Skeletal muscle satellite cell (primary cell): ENCODE measurements at regions not wholly inside any gene's neighbourhood (a gene's known extent, or its start where the extent isn't known, plus 50 kb on each side); places are given as distances from the start of the nearest gene placed in this dataset.

Source experiments
- H3K27me3 ChIP-seq: 2 replicates; pipeline ENCODE4 v1.7.0; 2013; ENCODE audit warnings: low read length; ENCODE audit not compliant: control insufficient read depth, insufficient read depth
- H3K36me3 ChIP-seq: 2 replicates; pipeline ENCODE4 v1.7.0; 2013; ENCODE audit warnings: mild to moderate bottlenecking, control low read depth, low read length; ENCODE audit not compliant: insufficient read depth
- H3K4me1 ChIP-seq: 2 replicates; pipeline ENCODE4 v1.7.0; 2013; ENCODE audit warnings: low read length; ENCODE audit not compliant: control insufficient read depth, insufficient read depth
- H3K4me2 ChIP-seq: 2 replicates; pipeline ENCODE4 v1.7.0; 2013; ENCODE audit warnings: mild to moderate bottlenecking, low read length
- H3K4me3 ChIP-seq: 2 replicates; pipeline ENCODE4 v1.7.0; 2013; ENCODE audit warnings: low read length
- H3K9ac ChIP-seq: 2 replicates; pipeline ENCODE4 v1.7.0; 2013; ENCODE audit warnings: mild to moderate bottlenecking, low read depth, low read length, moderate library complexity
- H3K9me3 ChIP-seq: replicated peaks from 2 replicates; pipeline ENCODE4 v1.7.0; 2013; ENCODE audit warnings: mild to moderate bottlenecking, control low read depth, low read length

DNA sequence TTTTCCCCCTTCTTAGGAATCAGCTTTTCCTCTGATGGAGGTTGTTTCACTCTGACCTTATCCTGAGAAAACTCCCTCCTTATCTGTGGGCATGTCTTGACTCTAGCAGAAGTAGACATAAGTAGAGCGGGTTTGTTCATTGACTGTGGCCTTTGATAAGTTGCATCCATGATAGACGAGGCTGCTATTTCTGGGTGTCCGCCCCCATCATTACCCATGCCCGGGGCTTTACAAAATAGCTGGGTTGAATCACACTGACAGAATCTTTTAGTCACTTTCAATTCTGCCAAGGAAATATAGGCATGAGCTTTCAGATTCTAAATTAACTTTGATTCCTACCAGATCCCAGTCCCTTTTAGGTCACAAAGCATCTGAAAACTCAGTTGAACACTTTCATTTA lies 223.8 kb downstream of the SEC61B start:
- no peak overlapping the region for H3K4me3 ChIP-seq
- H3K4me1 ChIP-seq: peaks cover 9% of the 10 kb centered on the region

DNA sequence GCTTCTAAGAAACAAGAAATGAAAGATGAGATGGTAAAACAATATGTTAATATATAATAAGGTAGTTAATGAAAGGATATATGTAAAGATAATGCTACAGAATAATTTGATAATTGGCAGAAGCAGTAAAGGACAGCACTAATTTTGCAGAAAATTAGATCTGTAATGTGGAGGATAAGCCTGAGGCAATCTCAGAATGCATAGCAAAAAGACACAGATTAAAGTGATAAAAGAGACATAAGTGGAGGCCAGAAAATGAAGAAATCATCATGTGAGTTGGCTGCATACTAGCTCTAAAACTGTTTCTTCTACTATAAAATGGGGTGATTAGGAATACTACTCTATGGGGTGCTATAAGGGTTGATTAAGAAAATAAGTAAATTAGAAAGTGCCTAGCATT lies 225.9 kb downstream of the SEC61B start:
- H3K27me3 ChIP-seq: peaks cover 10% of the 10 kb centered on the region
- peaks cover 9% of the 10 kb centered on the region for H3K4me1 ChIP-seq
- no peak overlapping the region for H3K9ac ChIP-seq
- H3K9me3 ChIP-seq: no peaks in the 10 kb centered on the region
- H3K36me3 ChIP-seq: no peaks in the 10 kb centered on the region
- no peak overlapping the region for H3K4me2 ChIP-seq
- no peak overlapping the region for H3K4me3 ChIP-seq

More for the DNA sequence above, 223.8 kb downstream of the SEC61B start:
- no peaks in the 10 kb centered on the region for H3K9me3 ChIP-seq
- H3K27me3 ChIP-seq: peaks cover 9% of the 10 kb centered on the region
- no peak overlapping the region for H3K4me2 ChIP-seq
- no peak overlapping the region for H3K9ac ChIP-seq
- no peaks in the 10 kb centered on the region for H3K36me3 ChIP-seq

DNA sequence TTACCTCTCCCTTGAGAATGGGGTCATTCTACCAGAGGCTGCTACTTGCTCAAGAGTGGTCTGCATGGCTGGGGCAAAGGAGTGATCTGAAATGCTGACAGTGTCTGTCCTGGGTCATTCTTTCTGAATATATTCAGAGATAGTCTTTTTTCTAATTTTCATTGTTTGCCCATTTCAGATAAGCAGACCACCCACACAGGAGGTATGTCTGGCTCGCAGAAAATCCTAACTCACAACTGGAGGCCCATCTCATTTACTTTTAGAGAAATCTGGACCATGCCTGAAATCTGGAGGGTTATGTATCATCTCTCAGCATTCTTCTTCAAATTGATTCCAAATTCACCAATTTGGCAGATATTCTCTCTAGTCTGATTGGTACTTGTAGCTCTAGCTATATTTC lies 227.6 kb downstream of the SEC61B start:
- Histone ChIP-seq H3K36me3 (no peaks in the 10 kb centered on the region), H3K9ac (no peak overlapping the region), H3K4me2 (no peak overlapping the region), H3K4me1 (peaks cover 9% of the 10 kb centered on the region), H3K4me3 (no peak overlapping the region), H3K27me3 (peaks cover 13% of the 10 kb centered on the region), H3K9me3 (no peaks in the 10 kb centered on the region)

DNA sequence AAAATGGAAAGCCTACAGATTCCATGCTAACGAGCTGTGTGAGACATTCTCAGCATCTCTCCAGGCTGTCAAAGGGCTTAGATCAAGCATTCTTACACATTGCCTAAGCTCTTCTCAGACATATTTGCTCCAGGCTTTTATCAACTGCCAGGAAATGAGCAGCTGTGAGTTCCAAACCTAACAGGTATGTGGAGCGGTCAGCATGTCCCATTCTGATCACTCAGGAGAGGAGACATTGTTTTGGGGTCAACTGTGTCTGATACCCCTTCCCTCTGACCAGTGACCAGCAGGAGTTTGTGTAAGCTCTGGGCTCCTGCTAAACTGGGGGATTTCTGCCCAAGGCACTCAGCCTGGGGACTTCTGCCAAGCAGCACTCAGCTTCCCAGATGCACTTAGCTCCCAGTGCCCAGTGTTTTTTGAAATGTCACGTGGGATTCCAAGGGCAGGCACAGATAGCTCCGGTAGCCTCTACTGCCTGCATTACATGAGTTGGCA lies 229.1 kb downstream of the SEC61B start:
- Histone ChIP-seq H3K9me3 (no peaks in the 10 kb centered on the region), H3K4me3 (no peak overlapping the region), H3K9ac (no peak overlapping the region), H3K4me1 (no peaks in the 10 kb centered on the region), H3K4me2 (no peak overlapping the region), H3K36me3 (no peaks in the 10 kb centered on the region), H3K27me3 (peaks cover 16% of the 10 kb centered on the region)

DNA sequence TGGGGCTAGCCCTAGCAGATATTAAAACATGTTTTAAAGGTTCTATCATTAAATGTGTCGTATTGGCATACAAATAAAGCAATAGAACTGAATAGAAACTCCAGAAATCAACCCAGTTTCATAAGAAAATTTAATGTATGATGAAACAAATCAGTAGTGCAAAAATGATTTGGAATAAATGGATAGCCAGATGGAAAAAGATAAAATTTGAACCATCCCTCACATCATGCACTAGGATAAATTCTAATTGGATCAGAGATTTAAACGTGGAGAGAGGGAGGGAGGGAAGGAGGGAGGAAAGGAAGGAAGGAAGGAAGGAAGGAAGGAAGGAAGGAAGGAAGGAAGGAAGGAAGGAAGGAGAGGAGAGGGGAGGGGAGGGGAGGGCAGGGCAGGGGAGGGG lies 235.3 kb downstream of the SEC61B start:
- H3K9ac ChIP-seq: no peak overlapping the region
- H3K4me1 ChIP-seq: no peaks in the 10 kb centered on the region
- peaks cover 8% of the 10 kb centered on the region for H3K27me3 ChIP-seq
- no peaks in the 10 kb centered on the region for H3K36me3 ChIP-seq
- no peaks in the 10 kb centered on the region for H3K9me3 ChIP-seq
- H3K4me3 ChIP-seq: no peak overlapping the region
- no peak overlapping the region for H3K4me2 ChIP-seq

DNA sequence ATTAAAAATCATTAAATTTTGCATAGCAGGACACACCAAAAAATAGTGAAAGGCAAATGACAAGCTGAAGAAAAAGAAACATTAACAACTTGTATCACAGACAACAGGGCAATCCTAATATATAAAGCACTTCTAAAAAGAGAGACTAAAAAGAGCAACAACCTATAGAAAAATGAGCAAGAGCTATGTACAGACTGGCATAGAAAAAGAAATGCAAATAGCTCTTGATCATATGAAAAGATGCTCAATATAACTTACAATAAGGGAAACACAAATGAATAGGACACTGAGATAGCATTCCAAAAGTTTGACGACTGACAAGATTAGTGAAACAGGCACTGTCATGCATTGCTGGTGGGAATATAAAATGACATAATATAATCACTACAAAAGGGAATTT lies 235.9 kb downstream of the SEC61B start:
- H3K36me3 ChIP-seq: no peaks in the 10 kb centered on the region
- peaks cover 11% of the 10 kb centered on the region for H3K27me3 ChIP-seq
- H3K4me2 ChIP-seq: no peak overlapping the region
- H3K4me3 ChIP-seq: no peak overlapping the region
- H3K9ac ChIP-seq: no peak overlapping the region
- no peaks in the 10 kb centered on the region for H3K4me1 ChIP-seq
- no peaks in the 10 kb centered on the region for H3K9me3 ChIP-seq

DNA sequence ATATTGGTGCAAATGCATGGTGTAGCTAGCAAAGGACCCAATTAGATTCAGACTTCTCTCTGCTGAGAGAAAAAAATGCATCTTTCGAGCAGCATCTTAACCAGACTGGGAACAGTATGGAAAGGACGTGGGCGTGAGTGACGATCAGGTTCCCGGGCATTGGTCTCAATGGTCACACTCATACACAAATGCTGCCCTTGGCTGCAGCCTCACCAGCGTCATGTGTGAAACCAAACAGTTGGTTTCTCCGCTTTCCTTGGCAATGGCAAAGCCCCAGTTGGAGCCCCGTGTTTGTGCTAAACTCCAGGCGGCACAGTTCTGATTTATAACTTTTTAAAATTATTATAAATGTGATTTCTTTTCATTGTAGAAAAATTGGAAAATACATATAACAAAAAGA lies 237.8 kb downstream of the SEC61B start:
- Histone ChIP-seq H3K4me1 (no peaks in the 10 kb centered on the region), H3K4me2 (no peak overlapping the region), H3K36me3 (no peaks in the 10 kb centered on the region), H3K9ac (no peak overlapping the region), H3K27me3 (peaks cover 13% of the 10 kb centered on the region), H3K9me3 (no peaks in the 10 kb centered on the region), H3K4me3 (no peak overlapping the region)

DNA sequence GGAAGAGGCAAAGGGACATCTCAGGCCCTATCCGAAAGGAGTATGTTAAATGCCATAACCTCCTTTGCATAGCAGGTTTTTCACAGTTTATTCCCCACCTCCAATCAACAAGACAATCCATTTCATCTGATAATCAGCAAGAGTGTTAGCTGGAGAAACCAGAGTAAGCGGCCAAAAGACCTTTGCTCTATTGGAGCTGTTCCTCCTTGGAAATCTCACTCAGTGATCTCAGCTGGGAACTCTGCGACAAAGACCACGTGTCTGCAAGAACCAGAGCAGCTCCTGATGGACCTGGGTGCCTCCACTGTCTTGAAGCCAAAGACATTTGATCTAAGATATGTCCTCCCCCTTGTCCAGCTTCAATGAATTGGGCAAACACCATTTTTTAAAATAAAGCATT lies 241.0 kb downstream of the SEC61B start:
- no peaks in the 10 kb centered on the region for H3K9me3 ChIP-seq
- H3K4me3 ChIP-seq: no peak overlapping the region
- no peaks in the 10 kb centered on the region for H3K4me1 ChIP-seq

DNA sequence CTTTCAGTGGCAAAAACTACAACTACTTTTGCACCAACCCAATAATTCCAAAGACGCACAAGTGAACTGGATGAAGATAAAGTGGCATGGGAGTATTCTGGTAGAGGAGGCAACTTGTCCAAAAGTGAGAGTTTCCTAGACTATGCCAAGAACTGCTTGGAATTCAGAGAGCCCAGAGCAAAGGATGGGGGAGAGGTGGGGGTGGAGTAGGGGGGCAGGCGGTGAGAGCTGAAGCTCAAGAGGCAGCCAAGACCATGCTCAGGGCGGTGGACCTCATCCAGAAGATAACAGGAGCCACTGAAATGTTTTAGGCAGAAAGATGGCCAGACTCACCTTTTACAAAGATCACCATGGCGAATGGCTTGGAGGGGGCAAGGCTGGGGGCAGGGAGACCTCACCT lies 242.5 kb downstream of the SEC61B start:
- Histone ChIP-seq H3K9me3 (no peaks in the 10 kb centered on the region), H3K4me3 (no peak overlapping the region), H3K9ac (no peak overlapping the region), H3K4me2 (no peak overlapping the region), H3K27me3 (peaks cover 11% of the 10 kb centered on the region), H3K4me1 (no peaks in the 10 kb centered on the region), H3K36me3 (no peaks in the 10 kb centered on the region)

More for the DNA sequence above, 241.0 kb downstream of the SEC61B start:
- no peak overlapping the region for H3K4me2 ChIP-seq
- peaks cover 11% of the 10 kb centered on the region for H3K27me3 ChIP-seq
- no peak overlapping the region for H3K9ac ChIP-seq
- no peaks in the 10 kb centered on the region for H3K36me3 ChIP-seq

DNA sequence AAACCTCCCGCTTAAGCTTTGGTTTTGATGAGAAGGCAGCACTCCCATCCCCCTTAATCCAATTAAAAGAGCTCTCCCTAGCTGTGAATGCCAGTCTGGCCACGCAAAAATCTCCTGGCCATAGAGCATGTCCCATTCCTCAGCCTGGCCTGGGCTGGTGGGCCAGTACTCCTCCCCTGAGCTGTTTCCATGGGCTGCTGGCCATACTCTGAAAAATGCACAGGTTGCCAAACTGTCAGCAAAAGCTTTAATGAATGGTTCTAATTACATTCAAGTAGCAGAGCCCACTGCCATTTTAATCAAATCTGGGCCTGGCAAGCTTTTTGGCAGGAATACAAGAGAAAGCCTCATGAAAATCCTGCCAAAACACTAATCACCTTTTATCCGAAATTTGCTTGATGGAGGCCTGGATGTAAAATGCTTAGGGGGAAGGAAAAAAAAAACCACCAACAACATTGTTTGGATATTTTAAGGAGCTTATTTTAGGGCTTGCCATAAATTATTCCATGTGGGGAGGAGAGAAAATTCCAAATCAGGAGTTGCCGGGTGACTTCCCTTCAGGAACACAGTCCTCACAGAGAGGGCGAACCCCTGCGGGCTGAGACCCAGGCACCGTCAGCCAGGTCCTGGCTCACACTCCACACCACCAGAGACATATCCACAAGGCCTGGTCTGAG lies 243.3 kb downstream of the SEC61B start:
- H3K4me2 ChIP-seq: no peak overlapping the region
- no peaks in the 10 kb centered on the region for H3K9me3 ChIP-seq
- H3K9ac ChIP-seq: no peak overlapping the region
- no peaks in the 10 kb centered on the region for H3K4me1 ChIP-seq
- peaks cover 14% of the 10 kb centered on the region for H3K27me3 ChIP-seq
- H3K36me3 ChIP-seq: no peaks in the 10 kb centered on the region
- no peak overlapping the region for H3K4me3 ChIP-seq

DNA sequence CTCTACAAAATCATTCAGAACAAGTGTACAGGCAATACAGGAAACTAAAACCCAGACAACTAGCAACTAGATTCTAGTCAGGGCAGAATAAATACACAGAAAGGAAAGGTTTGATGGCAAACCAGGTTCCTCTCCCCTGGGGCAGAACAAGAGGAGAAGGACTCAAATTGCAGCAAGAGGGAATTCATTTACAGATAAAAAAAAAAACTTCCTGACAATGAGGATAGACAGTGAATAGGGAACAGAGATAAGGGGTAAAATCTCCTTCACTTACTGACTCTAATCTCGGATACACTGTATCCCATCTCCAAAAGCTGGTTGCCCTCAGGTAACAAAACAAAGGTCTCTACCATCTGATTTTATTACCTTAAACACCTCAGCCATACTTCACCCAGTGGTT lies 244.0 kb downstream of the SEC61B start:
- Histone ChIP-seq H3K9me3 (no peaks in the 10 kb centered on the region), H3K4me2 (no peak overlapping the region), H3K4me3 (no peak overlapping the region), H3K36me3 (no peaks in the 10 kb centered on the region), H3K27me3 (peaks cover 14% of the 10 kb centered on the region), H3K4me1 (no peaks in the 10 kb centered on the region), H3K9ac (no peak overlapping the region)

DNA sequence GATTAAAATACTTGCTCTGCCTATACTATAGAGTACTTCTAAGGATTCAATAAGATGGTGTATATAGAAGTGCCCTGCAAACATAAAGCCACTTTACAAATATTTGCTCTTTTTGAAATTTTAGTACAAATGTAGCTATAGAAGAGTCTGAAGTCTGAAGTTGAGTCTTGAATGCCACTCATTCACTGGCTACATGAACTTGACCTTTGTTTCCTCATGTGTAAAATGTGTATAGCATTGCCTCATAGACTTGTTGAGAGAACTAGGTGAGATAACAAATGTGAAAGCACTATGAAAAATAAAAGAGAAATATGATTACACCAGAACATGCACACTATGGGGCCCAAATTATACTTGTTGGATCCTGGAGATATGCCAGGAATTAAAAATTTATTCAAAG lies 244.7 kb downstream of the SEC61B start:
- Histone ChIP-seq H3K36me3 (no peaks in the 10 kb centered on the region), H3K4me1 (no peaks in the 10 kb centered on the region), H3K4me2 (no peak overlapping the region), H3K9me3 (no peaks in the 10 kb centered on the region), H3K4me3 (no peak overlapping the region), H3K9ac (no peak overlapping the region), H3K27me3 (peaks cover 14% of the 10 kb centered on the region)
